H9 (cell line): ENCODE measurements at regions not wholly inside any gene's neighbourhood (a gene's known extent, or its start where the extent isn't known, plus 50 kb on each side); places are given as distances from the start of the nearest gene placed in this dataset.

ENCODE experiments used
- DNase-seq: peaks from one replicate; pipeline ENCODE4 v3.0.0-alpha.2; 2017
- H2AFZ ChIP-seq: one replicate; pipeline ENCODE4 v1.6.1; 2013; ENCODE audit warnings: mild to moderate bottlenecking, low read length, control low read depth, moderate library complexity
- H2AK5ac ChIP-seq: 2 replicates; pipeline ENCODE4 v1.6.1; 2013; ENCODE audit warnings: low read length, control low read depth, mixed read lengths; ENCODE audit not compliant: insufficient read length
- H2BK120ac ChIP-seq: one replicate; pipeline ENCODE4 v1.6.1; 2013; ENCODE audit warnings: low read depth, mild to moderate bottlenecking, low read length, control low read depth, inconsistent platforms; ENCODE audit not compliant: poor library complexity, severe bottlenecking
- H2BK12ac ChIP-seq: 2 replicates; pipeline ENCODE4 v1.6.1; 2013; ENCODE audit warnings: low read length, control low read depth, mixed read lengths, low read depth; ENCODE audit not compliant: insufficient read length
- H2BK15ac ChIP-seq: 2 replicates; pipeline ENCODE4 v1.6.1; 2013; ENCODE audit warnings: low read depth, low read length, control low read depth
- H2BK20ac ChIP-seq: one replicate; pipeline ENCODE4 v1.6.1; 2013; ENCODE audit warnings: low read depth, mild to moderate bottlenecking, low read length, control low read depth, inconsistent platforms; ENCODE audit not compliant: poor library complexity, severe bottlenecking
- H2BK5ac ChIP-seq: 2 replicates; pipeline ENCODE4 v1.6.1; 2013; ENCODE audit warnings: low read length, control low read depth, mixed read lengths; ENCODE audit not compliant: insufficient read length
- H3K14ac ChIP-seq: 2 replicates; pipeline ENCODE4 v1.6.1; 2013; ENCODE audit warnings: low read length, control low read depth; ENCODE audit not compliant: insufficient read depth
- H3K18ac ChIP-seq: 2 replicates; pipeline ENCODE4 v1.6.1; 2013; ENCODE audit warnings: low read depth, mild to moderate bottlenecking, mixed read lengths, low read length, control low read depth; ENCODE audit not compliant: insufficient read length
- H3K23ac ChIP-seq: 2 replicates; pipeline ENCODE4 v1.6.1; 2013; ENCODE audit warnings: low read length, control low read depth, mixed read lengths, low read depth; ENCODE audit not compliant: insufficient read length
- H3K23me2 ChIP-seq: 2 replicates; pipeline ENCODE4 v1.6.1; 2013; ENCODE audit warnings: low read depth, mild to moderate bottlenecking, mixed read lengths, low read length, control low read depth; ENCODE audit not compliant: insufficient read length, poor library complexity, severe bottlenecking
- H3K27ac ChIP-seq: 2 replicates; pipeline ENCODE4 v1.5.1; 2013; ENCODE audit warnings: low read length, control low read depth, mixed read lengths, low read depth; ENCODE audit not compliant: insufficient read length
- H3K27me3 ChIP-seq: 2 replicates; pipeline ENCODE4 v1.6.1; 2013; ENCODE audit warnings: low read length, control low read depth, inconsistent platforms; ENCODE audit not compliant: insufficient read depth
- H3K4ac ChIP-seq: 2 replicates; pipeline ENCODE4 v1.6.1; 2013; ENCODE audit warnings: low read depth, mild to moderate bottlenecking, control low read depth, inconsistent platforms, low read length, moderate library complexity
- H3K4me1 ChIP-seq: 2 replicates; pipeline ENCODE4 v1.6.1; 2013; ENCODE audit warnings: low read length, control low read depth, inconsistent platforms; ENCODE audit not compliant: insufficient read depth
- H3K4me2 ChIP-seq: 2 replicates; pipeline ENCODE4 v1.6.1; 2013; ENCODE audit warnings: low read length, control low read depth, mixed read lengths; ENCODE audit not compliant: insufficient read length, insufficient read depth
- H3K56ac ChIP-seq: 2 replicates; pipeline ENCODE4 v1.6.1; 2013; ENCODE audit warnings: low read depth, mild to moderate bottlenecking, mixed read lengths, low read length, control low read depth; ENCODE audit not compliant: insufficient read length
- H3K79me1 ChIP-seq: 2 replicates; pipeline ENCODE4 v1.6.1; 2013; ENCODE audit warnings: low read depth, mild to moderate bottlenecking, moderate library complexity, low read length, control low read depth, inconsistent platforms; ENCODE audit not compliant: insufficient read depth, poor library complexity, severe bottlenecking
- H3K79me2 ChIP-seq: 2 replicates; pipeline ENCODE4 v1.6.1; 2013; ENCODE audit warnings: low read length, control low read depth, inconsistent platforms; ENCODE audit not compliant: insufficient read depth
- H3K9ac ChIP-seq: 2 replicates; pipeline ENCODE4 v1.6.1; 2013; ENCODE audit warnings: low read length, control low read depth, mixed read lengths; ENCODE audit not compliant: insufficient read length; ENCODE audit errors: extremely low read depth
- H3K9me3 ChIP-seq: one replicate; pipeline ENCODE4 v1.6.1; 2013; ENCODE audit warnings: low read depth, low read length, inconsistent platforms; ENCODE audit not compliant: control insufficient read depth
- H3T11ph ChIP-seq: one replicate; pipeline ENCODE4 v1.6.1; 2013; ENCODE audit warnings: mild to moderate bottlenecking, low read length, control low read depth, inconsistent platforms
- H4K20me1 ChIP-seq: one replicate; pipeline ENCODE4 v1.6.1; 2013; ENCODE audit not compliant: control insufficient read depth, insufficient read length, insufficient read depth
- H4K5ac ChIP-seq: 2 replicates; pipeline ENCODE4 v1.6.1; 2013; ENCODE audit warnings: low read depth, mild to moderate bottlenecking, mixed read lengths, low read length, control low read depth; ENCODE audit not compliant: insufficient read length
- H4K8ac ChIP-seq: replicated peaks from 2 replicates; pipeline ENCODE4 v1.6.1; 2013; ENCODE audit warnings: low read length, control low read depth, mixed read lengths, low read depth; ENCODE audit not compliant: insufficient read length
- H4K91ac ChIP-seq: 2 replicates; pipeline ENCODE4 v1.6.1; 2013; ENCODE audit warnings: low read depth, mild to moderate bottlenecking, moderate library complexity, mixed read lengths, low read length, control low read depth; ENCODE audit not compliant: insufficient read length
- H3K27ac Mint-ChIP-seq, 3 experiments: 2 replicates in 2 of 3; 3 replicates in 1 of 3; pipeline ENCODE4 v1.8.0; 2020 to 2021; ENCODE audit warnings: mixed read lengths in 3 of 3, mild to moderate bottlenecking in 1 of 3, moderate library complexity in 1 of 3
- H3K27me3 Mint-ChIP-seq: 2 replicates; pipeline ENCODE4 v1.8.0; 2021; ENCODE audit warnings: low read depth, mild to moderate bottlenecking, moderate library complexity, mixed read lengths
- H3K36me3 Mint-ChIP-seq, 3 experiments: 2 replicates in 2 of 3; 3 replicates in 1 of 3; pipeline ENCODE4 v1.8.0; 2020 to 2021; ENCODE audit warnings: low read depth in 3 of 3, mixed read lengths in 3 of 3; ENCODE audit not compliant: insufficient read depth in 1 of 3
- H3K4me1 Mint-ChIP-seq, 2 experiments: 2 replicates each; pipeline ENCODE4 v1.8.0; 2020; ENCODE audit warnings: mixed read lengths in 2 of 2
- H3K4me3 Mint-ChIP-seq, 2 experiments: 2 replicates in 1 of 2; 3 replicates in 1 of 2; pipeline ENCODE4 v1.8.0; 2020 to 2021; ENCODE audit warnings: mild to moderate bottlenecking in 2 of 2, mixed read lengths in 2 of 2, moderate library complexity in 1 of 2
- H3K9me3 Mint-ChIP-seq, 2 experiments: 2 replicates in 1 of 2; 3 replicates in 1 of 2; pipeline ENCODE4 v1.8.0; 2020; ENCODE audit warnings: mild to moderate bottlenecking in 2 of 2, mixed read lengths in 2 of 2, moderate library complexity in 1 of 2
- CTCF ChIP-seq: fragments of 200-600 bp; sonication (generic); conservative IDR thresholded peaks from 3 replicates; pipeline ENCODE4 v1.8.0; 2021; ENCODE audit warnings: antibody characterized with exemption, mild to moderate bottlenecking
- WGBS: extraction: QIAGEN DNeasy Blood & Tissue Kit; methylation state at CpG from one replicate; pipeline ENCODE4 v1.1.7; 2013; ENCODE audit warnings: missing lambda C conversion rate, low lambda C conversion rate, mixed read lengths; ENCODE audit not compliant: insufficient read length; ENCODE audit errors: extremely low coverage; 5-methylcytosine and 5-hydroxymethylcytosine counted together

- Histone ChIP-seq H2AK5ac (no peak overlapping the region), H4K5ac (no peak overlapping the region), H3K23me2 (no peaks in the 10 kb centered on the region), H2AFZ (no peak overlapping the region), H2BK120ac (no peak overlapping the region), H3K9ac (no peak overlapping the region), H3K4ac (no peak overlapping the region), H3K4me1 (no peaks in the 10 kb centered on the region), H2BK20ac (no peak overlapping the region), H3K4me2 (no peak overlapping the region), H3K79me2 (no peaks in the 10 kb centered on the region), H3K9me3 (no peaks in the 10 kb centered on the region), H2BK15ac (no peak overlapping the region), H2BK12ac (no peak overlapping the region), H4K8ac (no peak overlapping the region), H3T11ph (no peak overlapping the region), H3K23ac (no peak overlapping the region), H3K56ac (no peak overlapping the region), H4K20me1 (no peaks in the 10 kb centered on the region), H2BK5ac (no peak overlapping the region), H3K14ac (no peak overlapping the region), H3K27me3 (no peaks in the 10 kb centered on the region), H4K91ac (no peak overlapping the region), H3K27ac (no peak overlapping the region), H3K79me1 (no peaks in the 10 kb centered on the region), H3K18ac (no peak overlapping the region)
- Mint-ChIP-seq H3K9me3 (peaks cover 31 to 36% of the 10 kb centered on the region in 2 experiments; a peak in 4 of 5 replicates), H3K4me3 (no peak overlapping the region), H3K4me1 (peaks cover under 1 to 2% of the 10 kb centered on the region in 2 experiments; a peak in 2 of 4 replicates), H3K36me3 (peaks cover 14 to 36% (median 19%) of the 10 kb centered on the region in 3 experiments), H3K27me3 (no peaks in the 10 kb centered on the region), H3K27ac (no peak overlapping the region)
- DNase-seq, result no peak
- no CpG with 5 or more reads among the region's 2 CpGs for WGBS
- TF ChIP-seq CTCF, result no peak
Observed at GRCh38 chr4:138535316-138535715, 293.2 kb upstream of the SLC7A11 start.
